Natural killer cell (primary cell): ENCODE measurements at regions not wholly inside any gene's neighbourhood (a gene's known extent, or its start where the extent isn't known, plus 50 kb on each side); places are given as distances from the start of the nearest gene placed in this dataset.

Experiments used
- ATAC-seq, 3 donors: fragments of 150-1000 bp in 2 of 3; fragments of 200-7000 bp in 1 of 3; cut with Tn5 transposase; 1 replicate in 1 of 3; 2 replicates in 2 of 3; pipeline ENCODE4 v1.10.0; 2021; ENCODE audit warnings: mild to moderate bottlenecking in 2 of 3, moderate library complexity in 2 of 3
- DNase-seq, 2 donors: peaks; one replicate each; pipeline versions ENCODE4 v3.0.0 to v3.0.0-alpha.2; 2013 to 2021; ENCODE audit warnings: mixed read lengths in 1 of 2
- H3K27ac ChIP-seq: one replicate; pipeline ENCODE4 v1.5.1; 2013; ENCODE audit warnings: mild to moderate bottlenecking, low read length
- H3K27me3 ChIP-seq: one replicate; pipeline ENCODE4 v1.6.1; 2013; ENCODE audit warnings: low read length; ENCODE audit not compliant: control insufficient read depth, insufficient read depth
- H3K36me3 ChIP-seq: one replicate; pipeline ENCODE4 v1.6.1; 2013; ENCODE audit warnings: low read length; ENCODE audit not compliant: control insufficient read depth, insufficient read depth
- H3K4me1 ChIP-seq: one replicate; pipeline ENCODE4 v1.6.1; 2013; ENCODE audit warnings: low read length; ENCODE audit not compliant: control insufficient read depth, insufficient read depth
- H3K4me3 ChIP-seq: one replicate; pipeline ENCODE4 v1.5.1; 2013; ENCODE audit warnings: low read length
- H3K9me3 ChIP-seq: one replicate; pipeline ENCODE4 v1.6.1; 2013; ENCODE audit warnings: low read length; ENCODE audit not compliant: control insufficient read depth, insufficient read depth
- H3K27ac Mint-ChIP-seq, 2 donors: one replicate each; pipeline ENCODE4 v1.8.0; 2022; ENCODE audit warnings: mild to moderate bottlenecking in 2 of 2, mixed read lengths in 2 of 2, moderate library complexity in 1 of 2
- H3K27me3 Mint-ChIP-seq, 2 donors: one replicate each; pipeline ENCODE4 v1.8.0; 2022; ENCODE audit warnings: low read depth in 2 of 2, mixed read lengths in 2 of 2
- H3K36me3 Mint-ChIP-seq: one replicate; pipeline ENCODE4 v1.8.0; 2022; ENCODE audit warnings: mixed read lengths
- H3K4me1 Mint-ChIP-seq, 2 donors: one replicate each; pipeline ENCODE4 v1.8.0; 2022; ENCODE audit warnings: mixed read lengths in 2 of 2
- H3K4me3 Mint-ChIP-seq: one replicate; pipeline ENCODE4 v1.8.0; 2022; ENCODE audit warnings: mild to moderate bottlenecking, moderate library complexity, mixed read lengths
- H3K9me3 Mint-ChIP-seq, 2 donors: one replicate each; pipeline ENCODE4 v1.8.0; 2022; ENCODE audit warnings: mixed read lengths in 2 of 2
- CTCF ChIP-seq: fragments of 200-600 bp; IDR thresholded peaks from one replicate; pipeline ENCODE4 v1.8.0; 2022; ENCODE audit warnings: antibody characterized with exemption
- WGBS: methylation state at CpG from one replicate; pipeline ENCODE4 v1.1.7; 2013; ENCODE audit warnings: missing lambda C conversion rate; ENCODE audit not compliant: insufficient coverage; 5-methylcytosine and 5-hydroxymethylcytosine counted together
- intact Hi-C: fragments of 100-400 bp; cut with micrococcal nuclease; formaldehyde crosslinking; loops from one replicate; pipeline ENCODE4 v1.14.2; 2022

DNA sequence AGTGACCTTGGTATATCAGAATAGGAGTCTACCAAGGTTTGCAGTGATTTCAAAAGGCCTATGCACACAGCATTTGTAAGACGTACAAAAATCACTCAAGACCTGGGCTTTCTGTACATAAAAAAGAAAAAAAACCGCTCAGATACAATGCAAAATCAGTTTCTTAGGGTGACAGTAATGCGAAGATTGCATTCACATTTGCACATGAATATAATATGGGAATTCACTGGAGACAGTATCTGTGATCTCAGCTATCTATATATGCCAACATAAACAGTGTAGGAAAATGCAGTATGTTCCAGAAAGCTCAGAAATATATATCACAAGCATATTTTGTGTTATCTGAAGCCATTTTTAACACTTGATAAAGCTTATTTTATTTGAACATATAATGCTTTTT lies 176.4 kb upstream of the MYOCD start:
- DNase-seq (no peak), ATAC-seq (no peak)
- Histone ChIP-seq H3K27me3 (no peaks in the 10 kb centered on the region), H3K27ac (no peak overlapping the region), H3K4me3 (no peak overlapping the region), H3K4me1 (no peaks in the 10 kb centered on the region), H3K36me3 (no peaks in the 10 kb centered on the region), H3K9me3 (no peaks in the 10 kb centered on the region)
- TF ChIP-seq CTCF = no peak
- Mint-ChIP-seq H3K27ac (no peak overlapping the region), H3K4me1 (no peaks in the 10 kb centered on the region), H3K27me3 (no peaks in the 10 kb centered on the region), H3K9me3 (peaks cover 5 to 8% of the 10 kb centered on the region in 2 donors), H3K36me3 (peaks cover 7% of the 10 kb centered on the region), H3K4me3 (no peak overlapping the region)
- intact Hi-C loops = no loop called here
- 83% methylated on average over 2 of the region's 3 CpGs for WGBS

DNA sequence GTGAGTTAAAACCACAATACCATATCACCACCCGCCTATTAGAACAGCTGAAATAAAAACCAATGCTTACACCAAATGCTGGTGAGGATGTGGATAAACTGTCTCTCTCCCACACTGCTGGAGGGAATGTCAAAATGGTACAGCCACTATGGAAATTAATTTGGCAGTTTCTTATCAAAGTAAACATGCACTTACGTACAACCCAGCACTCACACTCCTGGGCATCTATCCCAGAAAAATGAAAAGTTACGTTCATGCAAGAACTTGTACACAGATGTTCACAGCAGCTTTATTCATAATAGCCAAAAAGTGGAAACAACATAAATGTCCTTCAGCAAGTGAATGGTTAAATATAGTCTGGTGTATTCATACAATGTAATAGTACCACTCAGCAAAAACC lies 173.2 kb upstream of the MYOCD start:
- H3K36me3 Mint-ChIP-seq = peaks cover 7% of the 10 kb centered on the region
- TF ChIP-seq CTCF = no peak
- ATAC-seq (no peak), DNase-seq (no peak)
- peaks cover 2% of the 10 kb centered on the region for H3K9me3 ChIP-seq
- H3K4me3 Mint-ChIP-seq = no peak overlapping the region
- H3K9me3 Mint-ChIP-seq = peaks cover 3 to 5% of the 10 kb centered on the region in 2 donors
- H3K36me3 ChIP-seq = no peaks in the 10 kb centered on the region
- intact Hi-C loops = no loop called here
- no peak overlapping the region for H3K27ac Mint-ChIP-seq
- H3K4me1 ChIP-seq = no peaks in the 10 kb centered on the region
- no peaks in the 10 kb centered on the region for H3K4me1 Mint-ChIP-seq
- no peak overlapping the region for H3K4me3 ChIP-seq
- no peaks in the 10 kb centered on the region for H3K27me3 ChIP-seq
- H3K27me3 Mint-ChIP-seq = no peaks in the 10 kb centered on the region
- no peak overlapping the region for H3K27ac ChIP-seq
- WGBS = 88% methylated on average over 2 of the region's 3 CpGs

DNA sequence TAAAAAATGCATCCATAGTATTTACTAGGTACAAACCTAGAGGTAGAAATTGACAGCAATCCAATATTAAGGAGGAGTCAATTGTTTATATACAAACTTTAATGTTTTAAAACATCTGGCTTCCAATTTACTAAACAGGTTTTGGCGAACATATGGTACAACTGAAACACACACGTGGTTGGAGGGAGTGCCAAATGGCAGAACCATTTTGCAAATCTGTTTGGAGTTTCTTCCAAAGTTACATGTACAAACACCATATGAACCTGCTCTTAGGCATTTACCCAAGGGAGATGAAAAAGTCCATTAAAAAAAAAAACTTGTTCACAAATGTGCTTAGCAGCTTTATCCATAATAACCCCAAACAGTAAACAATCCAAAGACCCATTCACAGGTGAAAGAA lies 159.8 kb upstream of the MYOCD start:
- no peak for TF ChIP-seq CTCF
- Mint-ChIP-seq H3K4me1 (no peaks in the 10 kb centered on the region), H3K36me3 (peaks cover 11% of the 10 kb centered on the region), H3K4me3 (no peak overlapping the region), H3K27ac (no peak overlapping the region), H3K9me3 (peaks cover 2 to 12% of the 10 kb centered on the region in 2 donors), H3K27me3 (no peaks in the 10 kb centered on the region)
- DNase-seq = no peak
- Histone ChIP-seq H3K4me3 (no peak overlapping the region), H3K4me1 (no peaks in the 10 kb centered on the region), H3K27me3 (no peaks in the 10 kb centered on the region), H3K27ac (no peak overlapping the region), H3K36me3 (no peaks in the 10 kb centered on the region), H3K9me3 (no peaks in the 10 kb centered on the region)
- intact Hi-C loops = no loop called here
- 75% methylated on average over 2 of the region's 2 CpGs for WGBS
- ATAC-seq = no peak

DNA sequence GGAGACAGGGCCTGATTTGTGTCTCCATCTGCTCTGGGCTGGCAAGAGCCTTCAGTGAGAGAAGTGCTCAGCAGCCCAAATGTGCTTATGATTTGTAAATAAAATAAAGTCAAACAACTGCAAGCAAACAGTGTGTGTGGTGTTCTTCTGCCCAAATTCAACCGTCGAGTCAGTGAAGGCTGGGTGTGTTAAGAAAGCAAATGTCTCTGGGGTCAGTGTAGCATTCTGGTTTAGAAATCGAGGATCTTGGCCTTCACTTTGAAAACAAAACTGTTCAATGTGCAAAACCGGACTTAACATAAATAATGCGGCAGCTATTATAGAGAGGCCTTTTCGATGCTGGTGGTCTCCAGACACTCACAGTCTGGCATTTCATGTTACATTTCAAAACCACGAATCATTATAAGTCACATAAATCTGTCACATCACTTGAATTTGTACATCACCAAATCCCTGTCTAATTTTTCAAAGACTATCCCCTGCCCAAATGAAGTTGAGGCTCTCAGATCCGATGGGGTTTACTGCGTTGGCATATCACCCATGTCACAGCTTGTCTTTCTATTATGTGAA lies 158.6 kb upstream of the MYOCD start:
- no peak overlapping the region for H3K4me3 Mint-ChIP-seq
- Histone ChIP-seq H3K27ac (no peak overlapping the region), H3K4me3 (no peak overlapping the region), H3K9me3 (no peaks in the 10 kb centered on the region), H3K4me1 (no peaks in the 10 kb centered on the region), H3K36me3 (no peaks in the 10 kb centered on the region), H3K27me3 (no peaks in the 10 kb centered on the region)
- intact Hi-C loops = no loop called here
- DNase-seq = no peak
- no peak for TF ChIP-seq CTCF
- H3K27ac Mint-ChIP-seq = no peak overlapping the region
- peaks cover 5% of the 10 kb centered on the region for H3K36me3 Mint-ChIP-seq
- no peak for ATAC-seq
- H3K4me1 Mint-ChIP-seq = no peaks in the 10 kb centered on the region
- 73% methylated on average over 7 of the region's 9 CpGs for WGBS
- peaks cover 2 to 11% of the 10 kb centered on the region in 2 donors for H3K9me3 Mint-ChIP-seq
- no peaks in the 10 kb centered on the region for H3K27me3 Mint-ChIP-seq
